ENCODE measurements at regions not wholly inside any gene's neighbourhood (a gene's known extent, or its start where the extent isn't known, plus 50 kb on each side); places are given as distances from the start of the nearest gene placed in this dataset.

- TF ChIP-seq CTCF (IDR thresholded peaks at IDR 0.05) (no peak), FOXJ3 (CRISPR knock-in tag; IDR thresholded peaks at IDR 0.05; ENCODE audit: borderline replicate concordance) (no peak), FOXP1 (CRISPR knock-in tag; IDR thresholded peaks at IDR 0.05; ENCODE audit: borderline replicate concordance) (no peak), FOXP4 (CRISPR knock-in tag; IDR thresholded peaks at IDR 0.05) (no peak), JUN (CRISPR knock-in tag; IDR thresholded peaks at IDR 0.05) (no peak), SP1 (CRISPR knock-in tag; conservative IDR thresholded peaks at IDR 0.05) (no peak), ELF4 (CRISPR knock-in tag; IDR thresholded peaks at IDR 0.05; ENCODE audit: low read depth) (no peak)
Measured at GRCh38 chr12:23221926-23222325, 597.0 kb downstream of the ETNK1 start.
